Hippocampal formation (tissue), 2 donors: ENCODE measurements at regions not wholly inside any gene's neighbourhood (a gene's known extent, or its start where the extent isn't known, plus 50 kb on each side); places are given as distances from the start of the nearest gene placed in this dataset.

Experiments used
- DNase-seq, 2 donors: peaks; one replicate each; lab custom pipeline; 2025; lab: John Stamatoyannopoulos, UW

GRCh38 chr15:97600190-97600589, 360.3 kb upstream of the ARRDC4 start:
- no peak for DNase-seq

GRCh38 chr15:97604677-97605076, 355.8 kb upstream of the ARRDC4 start:
- no peak for DNase-seq

GRCh38 chr15:97615114-97615513, 345.4 kb upstream of the ARRDC4 start:
- DNase-seq = no peak

GRCh38 chr15:97623091-97623661, 337.3 kb upstream of the ARRDC4 start:
- no peak for DNase-seq

- no peak for DNase-seq
These were observed 332.9 kb upstream of the ARRDC4 start for GRCh38 chr15:97627634-97628033.

GRCh38 chr15:97645758-97646157, 314.7 kb upstream of the ARRDC4 start:
- DNase-seq = no peak

GRCh38 chr15:97648728-97649127, 311.8 kb upstream of the ARRDC4 start:
- no peak for DNase-seq

- DNase-seq = no peak
These were observed 308.5 kb upstream of the ARRDC4 start for GRCh38 chr15:97652041-97652440.

- no peak for DNase-seq
These were observed 307.8 kb upstream of the ARRDC4 start for GRCh38 chr15:97652700-97653167.

- DNase-seq = no peak
These were observed 306.6 kb upstream of the ARRDC4 start for GRCh38 chr15:97653896-97654295.

GRCh38 chr15:97654481-97655076, 305.9 kb upstream of the ARRDC4 start:
- DNase-seq = no peak

GRCh38 chr15:97661796-97662195, 298.7 kb upstream of the ARRDC4 start:
- no peak for DNase-seq

- DNase-seq = no peak
These were observed 287.9 kb upstream of the ARRDC4 start for GRCh38 chr15:97672586-97672985.

GRCh38 chr15:97678656-97679055, 281.8 kb upstream of the ARRDC4 start:
- DNase-seq = no peak

- no peak for DNase-seq
These were observed 281.3 kb upstream of the ARRDC4 start for GRCh38 chr15:97679106-97679688.

GRCh38 chr15:97680606-97681220, 279.8 kb upstream of the ARRDC4 start:
- DNase-seq = no peak

- no peak for DNase-seq
These were observed 276.7 kb upstream of the ARRDC4 start for GRCh38 chr15:97683831-97684230.

- DNase-seq = no peak
These were observed 276.3 kb upstream of the ARRDC4 start for GRCh38 chr15:97684249-97684648.

- DNase-seq = no peak
These were observed 274.2 kb upstream of the ARRDC4 start for GRCh38 chr15:97686324-97686723.

GRCh38 chr15:97687654-97688053, 272.8 kb upstream of the ARRDC4 start:
- no peak for DNase-seq

GRCh38 chr15:97688177-97688576, 272.3 kb upstream of the ARRDC4 start:
- DNase-seq = no peak

GRCh38 chr15:97688886-97689285, 271.6 kb upstream of the ARRDC4 start:
- no peak for DNase-seq

- no peak for DNase-seq
These were observed 269.4 kb upstream of the ARRDC4 start for GRCh38 chr15:97691078-97691477.
